Suppressor macrophage treated with lipopolysaccharide for 1 hour (primary cell): ENCODE measurements at regions not wholly inside any gene's neighbourhood (a gene's known extent, or its start where the extent isn't known, plus 50 kb on each side); places are given as distances from the start of the nearest gene placed in this dataset.

Experiments
- DNase-seq, 3 donors: peaks; one replicate each; pipeline ENCODE4 v3.0.0-alpha.2; 2020 to 2022

DNA sequence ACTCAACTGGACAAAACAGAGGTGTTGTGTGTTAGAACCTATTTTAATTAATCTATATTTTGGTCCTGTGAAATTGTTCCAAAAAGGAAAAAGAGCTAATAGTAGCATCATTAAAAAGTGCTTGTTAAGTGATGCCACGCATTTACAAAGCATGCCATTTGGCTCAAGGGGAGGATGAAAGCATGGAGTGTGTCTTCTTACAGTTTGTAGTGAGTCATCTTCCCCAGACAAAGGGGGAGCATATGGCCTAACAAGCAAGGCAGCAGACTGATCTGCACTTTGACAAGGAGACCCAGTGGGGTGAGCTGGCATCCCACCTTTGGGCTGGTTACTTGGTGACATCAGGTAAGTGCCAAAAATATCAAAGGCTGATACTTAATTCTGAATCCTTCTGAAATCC, 297.0 kb downstream of the FGF9 start:
- no peak for DNase-seq

DNA sequence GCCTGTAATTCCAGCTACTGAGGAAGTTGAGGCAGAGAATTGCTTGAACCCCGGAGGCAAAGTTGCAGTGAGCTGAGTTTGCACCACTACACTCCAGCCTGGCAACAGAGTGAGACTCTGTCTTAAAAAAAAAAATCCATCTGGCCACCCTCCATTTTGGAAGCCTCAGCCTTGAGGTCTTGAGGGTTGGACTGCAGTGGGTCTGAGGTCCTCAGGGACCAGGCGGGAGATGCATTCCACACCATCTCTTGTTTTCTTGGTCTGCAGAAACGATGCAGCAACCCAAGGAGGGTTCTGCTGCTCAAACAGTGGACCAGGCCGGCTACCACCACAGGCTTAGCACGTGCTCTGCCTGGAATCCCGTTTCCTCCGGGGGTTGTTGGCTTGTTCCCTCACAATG, 299.3 kb downstream of the FGF9 start:
- DNase-seq, result no peak

DNA sequence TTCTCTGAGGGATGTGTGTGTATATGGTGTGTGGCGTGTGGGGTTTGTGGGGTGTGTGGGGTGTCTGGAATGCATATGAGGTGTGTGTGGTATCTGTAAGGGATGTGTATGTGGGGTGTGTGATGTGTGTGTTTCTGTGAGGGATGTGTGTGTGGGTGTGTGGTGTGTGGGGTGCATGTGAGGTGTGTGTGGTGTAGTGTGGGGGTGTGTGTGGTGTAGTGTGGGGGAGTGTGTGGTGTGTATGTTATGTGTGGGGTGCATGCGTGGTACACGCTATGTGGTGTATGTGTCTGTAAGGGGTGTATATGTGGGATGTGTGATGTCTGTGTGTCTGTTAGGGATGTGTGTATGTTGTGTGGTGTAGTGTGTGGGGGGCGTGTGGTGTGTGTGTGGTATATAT, 300.0 kb downstream of the FGF9 start:
- no peak for DNase-seq

DNA sequence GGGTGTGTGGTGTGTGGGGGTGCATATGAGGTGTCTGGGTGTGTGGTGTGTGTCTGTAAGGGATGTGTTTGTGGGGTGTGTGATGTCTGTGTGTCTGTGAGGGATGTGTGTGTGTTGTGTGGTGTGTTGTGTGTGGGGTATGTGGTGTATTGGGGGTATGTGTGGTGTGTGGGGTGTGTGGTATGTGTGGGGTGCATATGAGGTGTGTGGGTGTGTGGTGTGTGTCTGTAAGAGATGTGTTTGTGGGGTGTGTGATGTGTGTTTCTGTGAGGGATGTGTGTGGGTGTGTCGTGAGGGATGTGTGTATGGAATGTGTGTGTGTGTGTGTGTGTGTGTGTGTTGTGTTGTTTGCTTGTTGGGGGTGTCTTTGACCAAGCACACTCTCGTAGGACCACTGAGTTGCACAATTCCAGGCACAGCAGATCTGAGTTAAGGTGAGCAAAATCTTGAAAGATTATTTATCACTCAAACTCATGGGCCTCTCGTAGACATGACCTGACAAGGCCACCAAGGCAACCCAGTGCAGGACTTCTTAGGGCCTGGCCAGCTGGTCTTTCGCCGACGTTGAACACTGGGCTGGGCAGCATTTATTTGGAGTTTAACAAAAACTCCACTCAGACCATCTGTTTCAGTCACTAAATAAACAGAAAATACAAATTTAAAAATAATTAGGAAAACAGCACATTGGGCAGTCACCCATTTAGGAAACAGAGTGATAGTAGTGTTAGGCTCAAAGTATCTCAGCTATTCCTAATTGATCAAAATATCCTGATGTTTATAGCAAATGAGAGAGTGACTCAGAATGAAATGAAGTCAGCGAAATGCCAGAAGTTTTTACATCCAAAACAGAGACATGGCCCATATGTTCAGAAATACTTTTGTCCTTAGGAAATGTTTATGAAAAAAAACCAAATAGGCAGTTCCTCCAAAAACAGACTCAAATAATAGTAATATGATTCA, 301.1 kb downstream of the FGF9 start:
- no peak for DNase-seq

DNA sequence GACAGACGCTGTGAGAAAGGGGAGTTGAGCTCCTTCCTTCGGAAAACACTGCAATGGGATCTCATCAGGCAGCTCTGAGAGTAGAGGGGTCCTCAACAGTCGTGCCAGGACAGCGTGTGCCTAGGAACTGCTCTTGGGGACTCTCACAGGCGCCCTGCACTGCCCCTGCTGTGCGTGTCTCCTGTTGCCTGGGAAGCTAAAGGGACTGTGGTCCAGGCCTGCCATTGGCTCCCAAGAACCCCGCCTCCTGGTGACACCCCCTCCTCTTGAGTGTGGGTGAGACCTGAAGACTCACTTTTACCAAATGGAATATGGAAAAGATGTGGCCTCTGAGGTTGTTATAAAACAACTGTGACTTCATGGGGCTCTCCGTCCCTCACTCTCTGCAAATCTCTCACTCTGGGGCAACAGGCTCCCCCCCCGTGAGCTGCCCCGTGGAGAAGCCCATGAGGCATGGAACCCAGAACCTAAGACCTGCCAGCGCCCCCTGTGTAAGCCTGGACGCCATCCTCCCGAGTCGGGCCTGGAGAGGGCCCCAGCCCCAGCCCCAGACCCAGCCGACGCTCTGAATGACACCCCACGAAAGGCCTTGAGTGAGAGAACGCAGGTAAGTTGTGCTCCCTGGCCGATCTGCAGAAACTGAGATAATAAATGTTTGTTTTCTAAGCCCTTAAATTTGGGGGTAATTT, 302.7 kb downstream of the FGF9 start:
- no peak for DNase-seq

DNA sequence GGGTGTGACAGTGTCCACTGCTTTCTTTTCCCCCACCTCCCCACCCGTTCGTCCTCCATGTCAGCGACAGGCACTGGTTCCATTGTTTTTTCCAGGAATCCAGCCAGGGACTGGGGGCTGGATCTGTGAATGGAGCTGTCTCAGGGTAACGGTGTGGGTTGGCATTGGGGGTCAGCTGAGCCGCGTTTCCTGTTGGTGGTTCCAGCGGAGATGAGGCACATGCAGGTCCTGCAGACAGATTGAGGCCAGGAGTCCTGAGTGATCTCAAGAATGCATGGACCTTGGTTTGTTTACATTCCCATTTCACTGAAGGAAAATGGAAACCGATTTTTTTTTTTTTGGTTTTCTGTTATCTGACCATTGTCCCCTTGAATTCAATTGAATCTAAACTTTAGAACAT, 303.9 kb downstream of the FGF9 start:
- no peak for DNase-seq

DNA sequence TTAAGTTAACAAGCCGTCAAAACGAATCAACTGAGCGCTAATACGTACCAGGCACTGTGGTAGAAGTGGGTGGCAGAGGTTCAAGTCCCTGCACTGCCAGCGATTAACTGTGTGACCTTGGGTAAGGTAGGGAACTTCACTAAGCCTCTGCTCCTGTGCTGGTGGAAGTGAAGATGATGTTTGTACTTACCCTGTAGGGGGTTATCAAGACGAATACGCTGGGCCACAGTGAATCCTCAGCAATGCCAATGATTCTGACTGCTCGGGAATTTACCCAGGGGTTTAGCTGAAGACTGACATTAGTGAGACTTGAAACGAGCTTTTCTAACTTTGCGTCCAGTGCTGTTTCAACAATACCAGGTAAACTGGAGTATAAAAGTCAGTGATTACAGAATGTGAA, 305.3 kb downstream of the FGF9 start:
- no peak for DNase-seq

DNA sequence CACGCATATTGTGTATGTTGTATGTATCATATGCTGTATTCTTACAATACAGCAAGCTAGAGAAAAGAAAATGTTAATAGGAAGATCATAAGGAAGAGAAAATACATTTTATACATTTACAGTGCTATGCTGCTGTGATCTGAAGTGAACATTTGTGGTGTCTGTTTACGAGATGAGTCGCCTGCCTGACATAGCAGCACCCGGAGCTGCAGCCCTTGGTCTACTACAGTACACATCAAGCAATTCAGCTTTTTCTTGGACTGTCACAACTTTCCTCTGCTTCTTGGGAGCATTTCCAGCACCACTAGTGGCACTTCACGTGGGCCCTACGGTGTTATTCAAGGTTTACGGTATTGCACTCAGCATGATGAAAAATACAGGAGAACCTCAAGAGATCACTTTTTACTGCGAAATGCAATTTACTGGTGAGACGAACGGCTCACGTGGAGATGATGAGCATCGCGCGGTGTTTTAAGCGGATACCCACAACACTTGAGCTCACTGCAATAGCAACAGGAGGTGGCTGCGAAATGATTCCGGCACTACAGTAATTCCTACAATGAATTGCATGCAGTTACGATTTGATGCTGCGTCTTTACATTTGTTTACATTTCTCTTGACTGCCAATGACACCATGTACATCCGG, 308.4 kb downstream of the FGF9 start:
- no peak for DNase-seq

DNA sequence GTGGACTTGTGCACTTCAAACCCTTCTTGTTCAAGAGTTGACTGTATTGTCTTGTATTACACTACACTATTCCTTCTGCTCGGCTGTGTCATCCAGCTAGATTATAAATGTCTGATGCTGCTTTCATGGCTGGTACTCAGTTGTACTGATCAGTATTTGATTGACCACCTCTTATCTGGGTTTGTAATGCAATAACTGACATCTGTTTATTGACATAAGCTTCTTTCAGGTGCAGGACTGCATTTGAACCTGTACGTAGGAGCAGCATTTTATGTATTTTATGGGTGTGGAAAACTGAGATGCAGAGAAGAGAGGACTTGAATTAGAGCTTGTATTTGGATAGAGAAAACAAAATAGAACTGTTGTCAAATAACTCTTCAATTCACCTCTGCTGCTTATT, 309.2 kb downstream of the FGF9 start:
- DNase-seq, result no peak

DNA sequence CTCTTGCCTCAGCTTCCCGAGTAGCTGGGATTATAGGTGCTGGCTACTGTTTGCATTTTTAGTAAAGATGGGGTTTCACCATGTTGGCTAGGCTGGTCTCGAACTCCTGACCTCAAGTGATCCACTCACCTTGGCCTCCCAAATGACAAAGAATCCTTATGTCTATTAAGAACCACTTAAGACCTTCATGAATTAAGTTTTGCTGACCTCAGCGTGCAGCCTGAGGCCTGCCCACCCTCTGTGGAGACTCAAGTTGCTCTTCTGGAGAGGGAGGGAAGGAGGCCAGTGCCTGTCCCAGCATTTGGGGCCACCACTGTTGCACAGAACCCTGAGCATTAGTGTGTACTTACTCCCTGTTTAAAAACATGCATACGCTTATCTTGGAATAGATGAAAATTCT, 313.3 kb downstream of the FGF9 start:
- DNase-seq, result no peak

DNA sequence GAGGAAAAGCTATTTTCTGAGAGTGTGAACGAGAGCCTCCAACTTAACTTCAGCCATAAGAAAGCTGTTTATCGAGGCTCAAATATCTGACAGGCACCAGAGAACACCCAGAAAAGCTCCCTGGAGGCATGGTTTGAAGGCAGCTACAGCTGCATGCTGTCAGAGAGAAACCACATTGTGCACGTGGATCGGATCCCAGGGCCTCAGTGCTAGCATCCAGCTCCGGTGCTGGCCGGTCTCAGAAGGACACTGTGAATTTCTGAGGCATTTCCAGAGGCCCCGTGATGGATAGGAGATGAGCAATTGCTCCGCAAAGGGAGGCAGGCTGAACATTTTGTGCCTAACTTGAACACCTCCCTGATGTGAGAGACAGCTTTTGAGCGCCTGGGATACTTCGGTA, 315.7 kb downstream of the FGF9 start:
- no peak for DNase-seq

DNA sequence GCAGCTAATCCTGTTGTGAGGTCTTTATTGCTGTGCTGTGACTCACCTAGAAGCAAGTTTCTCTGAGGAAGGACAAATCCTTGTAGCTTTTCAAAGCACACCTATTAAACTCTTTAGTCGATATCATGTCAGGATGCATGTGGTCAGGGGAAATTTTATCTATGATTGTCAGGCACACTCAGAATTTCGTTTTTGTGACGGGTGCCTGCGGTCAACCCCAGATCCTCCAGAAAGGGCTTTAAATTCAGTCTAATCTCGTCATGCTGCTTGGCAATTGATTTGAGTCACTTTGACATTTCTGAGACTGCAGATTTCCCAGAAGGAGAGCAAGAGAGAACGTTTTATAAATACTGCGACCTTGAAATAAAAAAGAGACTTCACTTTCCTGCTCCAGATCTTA, 316.9 kb downstream of the FGF9 start:
- no peak for DNase-seq

DNA sequence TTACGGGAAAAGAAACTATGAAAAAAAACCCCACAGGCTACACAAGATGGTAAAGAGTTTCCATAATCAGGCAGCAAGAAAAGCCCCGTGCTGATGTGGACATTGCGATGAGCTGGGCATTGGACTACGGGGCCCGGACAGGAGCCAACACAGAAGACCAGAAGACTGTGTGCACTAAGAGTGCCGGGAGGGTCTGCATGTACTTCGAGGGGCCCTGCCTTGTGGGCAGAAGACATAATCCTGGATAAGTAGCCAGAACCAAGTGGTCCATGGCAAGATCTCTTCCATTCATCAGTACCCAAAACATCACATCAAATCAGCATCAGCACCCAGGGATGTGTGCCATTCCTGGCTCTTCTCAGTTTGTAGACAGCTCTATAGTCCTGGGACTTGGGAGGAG, 317.8 kb downstream of the FGF9 start:
- no peak for DNase-seq

DNA sequence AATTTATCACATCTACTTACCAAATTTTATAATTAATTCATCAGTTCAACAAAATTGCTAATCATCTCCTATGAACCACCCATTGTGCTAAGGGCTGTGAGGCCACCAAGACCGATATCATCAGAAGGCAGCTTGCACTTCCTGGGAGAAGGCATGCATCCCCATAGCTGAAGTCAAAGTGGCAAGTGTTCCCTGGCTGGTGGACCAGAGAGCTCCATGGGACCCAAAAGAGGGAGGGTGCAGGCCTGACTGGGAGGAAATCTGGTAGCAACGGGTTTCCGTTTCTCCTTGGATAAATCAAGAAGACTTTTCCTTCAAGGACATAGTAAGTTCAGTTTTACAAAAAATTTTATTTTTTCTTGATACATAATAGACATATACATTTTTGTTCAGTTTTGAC, 325.2 kb downstream of the FGF9 start:
- DNase-seq, result no peak

DNA sequence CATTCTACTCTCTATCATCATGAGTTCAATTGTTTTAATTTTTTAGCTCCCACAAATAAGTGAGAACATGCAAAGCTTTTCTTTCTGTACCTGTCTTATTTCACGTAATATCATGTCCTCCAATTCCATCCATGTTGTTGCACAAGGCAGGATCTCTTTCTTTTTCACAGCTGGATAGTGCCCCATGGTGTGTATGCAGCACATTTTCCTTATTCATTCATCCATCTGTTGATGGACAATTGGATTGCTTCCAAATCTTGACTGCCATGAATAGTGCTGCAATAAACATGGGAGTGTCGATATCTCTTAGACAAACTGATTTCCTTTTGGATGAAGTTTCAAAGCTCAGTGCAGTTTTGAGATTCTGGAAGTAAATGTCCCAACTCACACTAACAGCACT, 326.9 kb downstream of the FGF9 start:
- DNase-seq, result no peak

DNA sequence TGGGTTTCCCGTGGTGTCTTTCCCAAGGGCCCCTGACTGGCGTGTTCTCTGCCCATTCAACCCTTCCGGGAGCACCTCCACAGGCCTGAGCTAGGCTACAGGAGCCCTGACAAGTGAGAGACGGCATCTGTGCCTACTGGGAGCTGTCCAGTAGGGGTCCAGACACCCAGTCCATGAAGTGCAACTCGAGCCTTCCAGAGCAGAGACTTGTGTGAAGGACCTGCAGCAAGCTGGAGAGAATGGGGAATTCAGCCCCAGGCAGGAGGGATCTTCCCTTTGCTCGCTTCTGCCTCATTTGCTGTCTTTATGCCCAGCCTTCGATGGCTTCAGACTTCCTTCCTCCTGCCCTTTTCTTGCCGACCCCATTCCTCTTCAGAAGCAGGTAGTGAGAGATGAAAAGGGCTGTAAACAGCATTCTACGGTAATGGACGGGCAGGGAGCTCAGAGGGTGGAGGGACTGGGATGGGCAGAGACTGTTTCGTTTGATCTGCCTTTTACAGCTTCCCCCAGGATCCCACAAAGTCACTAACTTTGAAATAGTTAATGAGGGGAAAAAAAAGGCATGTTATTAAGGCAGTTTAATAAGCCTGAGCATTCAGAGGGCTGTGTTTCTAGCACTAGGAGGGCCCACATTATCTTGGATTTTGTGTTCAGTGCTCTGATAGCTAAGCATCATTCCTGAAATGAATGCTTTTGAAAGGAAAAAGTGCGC, 327.6 kb downstream of the FGF9 start:
- DNase-seq, result no peak

DNA sequence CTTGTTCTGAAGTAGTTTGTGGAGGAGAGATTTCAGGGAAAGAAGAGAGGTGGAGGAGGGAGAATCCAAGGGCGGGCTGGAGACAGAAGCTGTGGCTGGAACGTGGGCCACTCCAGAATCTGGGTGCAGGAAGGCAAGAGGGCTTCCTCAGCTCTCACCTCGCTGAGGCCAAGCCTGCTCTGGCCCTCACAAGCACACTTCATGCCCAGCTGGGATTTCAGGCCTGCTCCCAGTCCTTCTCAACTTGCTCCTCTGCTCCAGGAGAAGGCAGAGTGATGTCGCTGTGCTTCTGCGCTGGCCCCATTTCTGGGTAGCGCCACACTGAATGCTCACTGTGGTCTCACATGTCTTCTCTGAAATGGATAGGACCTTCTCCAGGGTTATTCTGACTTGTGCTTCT, 328.8 kb downstream of the FGF9 start:
- DNase-seq, result no peak

DNA sequence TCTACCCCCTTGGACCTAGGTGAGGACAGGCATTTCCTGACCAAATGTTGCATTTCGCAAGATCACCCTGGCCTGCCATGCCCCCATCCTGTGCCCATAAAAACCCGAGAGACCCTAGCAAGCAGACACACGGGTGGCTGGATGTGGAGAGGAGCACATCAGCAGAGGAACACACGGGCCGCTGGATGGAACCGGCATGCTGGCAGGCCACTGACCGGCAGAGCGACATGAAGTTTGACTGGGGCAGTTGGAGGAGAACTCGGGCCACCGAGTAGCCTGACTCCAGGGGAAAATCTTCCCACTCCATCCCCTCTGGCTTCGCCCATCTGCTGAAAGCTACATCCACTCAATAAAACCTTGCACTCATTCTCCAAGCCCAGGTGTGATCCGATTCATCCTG, 329.3 kb downstream of the FGF9 start:
- DNase-seq, result no peak

DNA sequence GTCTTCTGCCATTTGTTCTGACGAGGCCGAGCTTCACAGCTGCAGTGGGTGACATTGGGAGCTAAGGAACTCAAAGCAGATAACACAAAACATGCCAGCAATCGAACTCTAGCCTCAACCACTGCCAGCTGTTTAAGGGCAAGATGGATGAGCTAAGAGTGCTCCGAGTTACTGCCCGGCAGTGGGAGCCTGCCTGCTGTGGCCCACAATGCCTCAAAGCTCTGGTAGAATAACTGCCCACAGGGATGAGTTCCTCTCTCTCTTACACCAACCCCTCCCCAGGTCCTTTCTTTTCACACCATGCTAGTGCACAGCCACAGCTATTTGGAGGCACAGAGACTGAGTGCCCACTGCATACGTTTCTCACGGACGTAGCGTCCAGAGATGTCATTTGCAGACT, 330.5 kb downstream of the FGF9 start:
- DNase-seq, result no peak

DNA sequence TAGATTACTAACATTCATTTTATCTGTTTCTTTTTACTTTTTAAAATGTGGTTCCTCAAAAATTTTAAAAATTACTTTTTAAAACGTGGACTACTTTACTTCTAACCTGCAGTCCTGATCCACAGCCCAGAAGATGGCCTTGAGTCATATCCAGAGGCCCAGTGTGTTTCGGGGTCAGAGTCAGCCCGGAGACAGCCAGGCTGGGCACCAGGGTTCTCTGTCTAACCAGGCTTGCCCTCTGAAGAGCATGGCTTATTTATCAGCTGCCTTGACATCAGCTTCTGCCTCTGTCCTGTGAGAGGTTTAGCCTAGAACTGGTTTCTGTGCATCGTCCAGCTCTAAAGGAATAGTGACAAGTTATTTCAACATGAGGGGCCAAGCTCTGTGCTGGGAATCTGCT, 332.0 kb downstream of the FGF9 start:
- no peak for DNase-seq

DNA sequence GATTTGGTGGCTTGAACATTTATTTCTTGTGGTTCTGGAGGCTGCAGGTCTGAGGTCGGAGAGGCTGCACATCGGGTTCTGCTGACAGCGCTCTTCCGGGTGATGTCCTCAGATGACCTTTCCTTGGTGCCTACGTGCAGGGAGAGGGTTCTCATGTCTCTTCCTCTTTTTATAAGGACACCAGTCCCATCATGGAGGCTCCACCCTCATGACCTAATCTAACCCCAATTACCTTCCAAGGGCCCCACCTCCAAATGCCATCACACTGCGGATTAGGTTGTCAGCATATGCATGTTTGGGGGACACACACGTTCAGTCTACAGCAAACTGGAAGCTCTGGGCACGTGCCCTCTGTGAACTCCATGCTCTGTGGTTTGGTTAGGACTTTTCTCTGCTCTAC, 338.6 kb downstream of the FGF9 start:
- DNase-seq, result peak; percentile 60 to 66 (median 61)

DNA sequence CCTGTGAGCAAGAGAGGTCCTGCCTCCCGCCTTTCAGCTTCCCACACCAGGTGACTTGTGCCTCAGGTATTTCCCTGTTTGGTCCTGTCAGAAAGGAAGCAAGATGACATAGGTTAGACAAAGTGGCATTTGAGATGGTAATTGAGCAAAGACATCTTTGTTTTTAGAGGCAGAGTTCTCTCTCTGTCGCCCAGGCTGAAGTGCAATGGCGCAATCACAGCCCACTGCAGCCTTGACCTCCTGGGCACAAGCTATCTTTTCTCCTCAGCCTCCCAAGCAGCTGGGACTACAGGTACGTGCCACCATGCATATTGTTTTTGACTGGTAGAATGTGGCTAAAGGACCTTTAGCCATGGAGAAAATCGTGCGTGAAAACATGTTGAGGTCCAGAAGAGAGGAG, 339.1 kb downstream of the FGF9 start:
- DNase-seq, result no peak

DNA sequence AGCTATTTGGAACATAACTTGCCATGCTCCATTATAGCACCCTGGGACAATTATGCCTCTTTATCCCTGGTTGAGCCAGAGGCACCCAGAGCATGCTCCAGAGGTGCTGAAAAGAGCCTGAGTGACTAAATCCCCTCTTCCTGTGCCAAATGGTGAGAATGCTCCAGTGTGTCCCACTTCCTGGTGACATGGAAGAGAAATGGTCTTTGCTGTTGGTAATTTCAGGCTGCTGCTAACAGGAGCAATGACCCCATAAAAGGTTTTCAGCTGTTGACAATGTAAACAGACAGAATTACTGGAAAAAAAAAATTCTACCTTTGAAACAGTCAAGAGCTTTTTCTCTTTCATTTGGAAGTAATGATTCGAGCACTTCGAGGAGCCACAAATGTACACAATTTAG, 341.8 kb downstream of the FGF9 start:
- no peak for DNase-seq
